ENCODE measurements at regions not wholly inside any gene's neighbourhood (a gene's known extent, or its start where the extent isn't known, plus 50 kb on each side); places are given as distances from the start of the nearest gene placed in this dataset.

GRCh38 chr1:22237433-22238093, 94.7 kb upstream of the WNT4 start:
- TF ChIP-seq KAT7 (CRISPR knock-in tag; IDR thresholded peaks at IDR 0.05; ENCODE audit: borderline replicate concordance) (no peak), SAFB2 (CRISPR knock-in tag; IDR thresholded peaks at IDR 0.05; ENCODE audit: borderline replicate concordance, low read depth) (no peak), HNRNPL (IDR thresholded peaks at IDR 0.05; ENCODE audit: low read depth, low read length) (no peak), ZNF777 (CRISPR knock-in tag; IDR thresholded peaks at IDR 0.05) (no peak), POLR2A (IDR thresholded peaks at IDR 0.05; ENCODE audit: insufficient read depth in 1 of 2, low read depth in 2 of 2, low read length in 2 of 2) (no peak), MBNL3 (CRISPR knock-in tag; conservative IDR thresholded peaks at IDR 0.05) (no peak), ZBTB8A (CRISPR knock-in tag; IDR thresholded peaks at IDR 0.05; ENCODE audit: borderline replicate concordance, low read depth) (no peak), MLX (CRISPR knock-in tag; IDR thresholded peaks at IDR 0.05) (no peak)
- TF ChIP-seq, protein P1, sequence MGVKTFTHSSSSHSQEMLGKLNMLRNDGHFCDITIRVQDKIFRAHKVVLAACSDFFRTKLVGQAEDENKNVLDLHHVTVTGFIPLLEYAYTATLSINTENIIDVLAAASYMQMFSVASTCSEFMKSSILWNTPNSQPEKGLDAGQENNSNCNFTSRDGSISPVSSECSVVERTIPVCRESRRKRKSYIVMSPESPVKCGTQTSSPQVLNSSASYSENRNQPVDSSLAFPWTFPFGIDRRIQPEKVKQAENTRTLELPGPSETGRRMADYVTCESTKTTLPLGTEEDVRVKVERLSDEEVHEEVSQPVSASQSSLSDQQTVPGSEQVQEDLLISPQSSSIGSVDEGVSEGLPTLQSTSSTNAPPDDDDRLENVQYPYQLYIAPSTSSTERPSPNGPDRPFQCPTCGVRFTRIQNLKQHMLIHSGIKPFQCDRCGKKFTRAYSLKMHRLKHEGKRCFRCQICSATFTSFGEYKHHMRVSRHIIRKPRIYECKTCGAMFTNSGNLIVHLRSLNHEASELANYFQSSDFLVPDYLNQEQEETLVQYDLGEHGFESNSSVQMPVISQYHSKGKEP (CRISPR knock-in tag; IDR thresholded peaks at IDR 0.05): no peak

All from HepG2 (cell line).